Right renal cortex interstitium (tissue), 3 donors: ENCODE measurements at regions not wholly inside any gene's neighbourhood (a gene's known extent, or its start where the extent isn't known, plus 50 kb on each side); places are given as distances from the start of the nearest gene placed in this dataset.

Experiments
- DNase-seq, 3 donors: peaks; one replicate each; pipeline ENCODE4 v3.0.0-alpha.2; 2013; ENCODE audit warnings: low read depth in 3 of 3, low spot score in 2 of 3

GRCh38 chr21:16330082-16330907 is 600.5 kb downstream of the USP25 start:
- peak; percentile 61 to 81 (median 71) for DNase-seq

- no peak for DNase-seq
Observed at GRCh38 chr21:16330908-16331268, 601.1 kb downstream of the USP25 start.

- DNase-seq = no peak
Observed at GRCh38 chr21:16337266-16337665, 607.5 kb downstream of the USP25 start.

GRCh38 chr21:16342932-16343331 is 613.1 kb downstream of the USP25 start:
- DNase-seq = no peak

- no peak for DNase-seq
Observed at GRCh38 chr21:16343776-16344175, 614.0 kb downstream of the USP25 start.

GRCh38 chr21:16345757-16346156 is 616.0 kb downstream of the USP25 start:
- no peak for DNase-seq

- no peak for DNase-seq
Observed at GRCh38 chr21:16347223-16347622, 617.4 kb downstream of the USP25 start.

GRCh38 chr21:16353764-16354163 is 624.0 kb downstream of the USP25 start:
- no peak for DNase-seq

GRCh38 chr21:16357994-16358393 is 628.2 kb downstream of the USP25 start:
- no peak for DNase-seq

- no peak for DNase-seq
Observed at GRCh38 chr21:16358784-16359183, 629.0 kb downstream of the USP25 start.

- DNase-seq = no peak
Observed at GRCh38 chr21:16363100-16363499, 633.3 kb downstream of the USP25 start.

- peak in 1 of 3 donors; percentile 4 for DNase-seq
Observed at GRCh38 chr21:16363518-16363917, 633.7 kb downstream of the USP25 start.

GRCh38 chr21:16366207-16366606 is 636.4 kb downstream of the USP25 start:
- no peak for DNase-seq

- DNase-seq = no peak
Observed at GRCh38 chr21:16367079-16367478, 637.3 kb downstream of the USP25 start.

- no peak for DNase-seq
Observed at GRCh38 chr21:16370186-16370585, 640.4 kb downstream of the USP25 start.

- no peak for DNase-seq
Observed at GRCh38 chr21:16372586-16372985, 642.8 kb downstream of the USP25 start.

GRCh38 chr21:16376673-16377072 is 646.9 kb downstream of the USP25 start:
- no peak for DNase-seq

GRCh38 chr21:16377120-16377658 is 647.4 kb downstream of the USP25 start:
- DNase-seq = no peak

- no peak for DNase-seq
Observed at GRCh38 chr21:16377857-16378256, 648.1 kb downstream of the USP25 start.

- no peak for DNase-seq
Observed at GRCh38 chr21:16378525-16378924, 648.7 kb downstream of the USP25 start.

- no peak for DNase-seq
Observed at GRCh38 chr21:16388291-16388690, 658.5 kb downstream of the USP25 start.

GRCh38 chr21:16388911-16389560 is 659.3 kb downstream of the USP25 start:
- no peak for DNase-seq
